Pancreas (tissue), 10 donors: ENCODE measurements at regions not wholly inside any gene's neighbourhood (a gene's known extent, or its start where the extent isn't known, plus 50 kb on each side); places are given as distances from the start of the nearest gene placed in this dataset.

Experiments used
- ATAC-seq, 4 donors: fragments of 200-7000 bp; cut with Tn5 transposase; one replicate each; pipeline versions ENCODE4 v1.8.0 to v1.9.1; 2020; ENCODE audit warnings: mild to moderate bottlenecking in 4 of 4, moderate library complexity in 4 of 4
- DNase-seq, 6 donors: peaks; one replicate each; pipeline ENCODE4 v3.0.0-alpha.2; 2020
- FAIRE-seq: peaks from 2 replicates; lab custom pipeline; 2012; peaks lifted over from hg19 to GRCh38; lab: Jason Lieb, UNC
- H3K27ac ChIP-seq, 4 donors: fragments of 200-600 bp; sonication (generic); 1 replicate in 3 of 4; 2 replicates in 1 of 4; pipeline versions ENCODE4 v1.5.0 to v1.8.0; 2020
- H3K27me3 ChIP-seq, 4 donors: fragments of 200-600 bp; one replicate each; pipeline ENCODE4 v1.8.0; 2021
- H3K36me3 ChIP-seq, 3 donors: fragments of 200-600 bp; sonication (generic) in 1 of 3; one replicate each; pipeline versions ENCODE4 v1.5.0 to v1.8.0; 2020 to 2021
- H3K4me1 ChIP-seq, 3 donors: fragments of 200-600 bp; one replicate each; pipeline ENCODE4 v1.8.0; 2021
- H3K4me3 ChIP-seq, 4 donors: fragments of 200-600 bp; sonication (generic) in 2 of 4; one replicate each; pipeline versions ENCODE4 v1.5.0 to v1.8.0; 2020 to 2021
- H3K9me3 ChIP-seq, 4 donors: fragments of 200-600 bp; one replicate each; pipeline ENCODE4 v1.8.0; 2021
- WGBS, 2 donors: extraction: QIAGEN DNeasy Blood & Tissue Kit; methylation state at CpG; one replicate each; pipeline ENCODE4 v1.1.7; 2013; 5-methylcytosine and 5-hydroxymethylcytosine counted together
- intact Hi-C, 3 donors: fragments of 100-400 bp; cut with DNase I; formaldehyde crosslinking; loops; one replicate each; pipeline versions ENCODE4 v1.11.1 to v1.14.2; 2022
- TF ChIP-seq, protein P1 (sequence below), 4 donors: fragments of 200-600 bp; sonication (generic) in 3 of 4; IDR thresholded peaks; one replicate each; pipeline versions ENCODE4 v1.5.0 to v1.8.0; 2021; ENCODE audit warnings: antibody characterized with exemption in 4 of 4
- donor health status: healthy with polysubstance abuse.
- donor health status: DM: no; HTN: no; CAD: no; lungs with moderate emphysema.
- donor health status: DM: no; HTN: no; CAD: no.
- donor health status: control.
- donor health status: control.
- donor health status: Bipolar disorder and iron deficiency.
- donor health status: DM: yes; HTN: yes; CAD: no.
- donor health status: DM: no; HTN: no; CAD: no.
- donor health status: DM: no; HTN: no; CAD: no.
- donor health status: DM: yes; HTN: yes; CAD: no.

GRCh38 chr1:196094821-196095220, 513.4 kb downstream of the KCNT2 start:
- ATAC-seq (no peak), DNase-seq (no peak), FAIRE-seq (no peak)
- Histone ChIP-seq H3K9me3 (no peaks in the 10 kb centered on the region), H3K36me3 (no peaks in the 10 kb centered on the region), H3K4me3 (no peak overlapping the region), H3K4me1 (no peaks in the 10 kb centered on the region), H3K27me3 (no peaks in the 10 kb centered on the region), H3K27ac (no peak overlapping the region)
- intact Hi-C loops = no loop called here
- TF ChIP-seq, protein P1, sequence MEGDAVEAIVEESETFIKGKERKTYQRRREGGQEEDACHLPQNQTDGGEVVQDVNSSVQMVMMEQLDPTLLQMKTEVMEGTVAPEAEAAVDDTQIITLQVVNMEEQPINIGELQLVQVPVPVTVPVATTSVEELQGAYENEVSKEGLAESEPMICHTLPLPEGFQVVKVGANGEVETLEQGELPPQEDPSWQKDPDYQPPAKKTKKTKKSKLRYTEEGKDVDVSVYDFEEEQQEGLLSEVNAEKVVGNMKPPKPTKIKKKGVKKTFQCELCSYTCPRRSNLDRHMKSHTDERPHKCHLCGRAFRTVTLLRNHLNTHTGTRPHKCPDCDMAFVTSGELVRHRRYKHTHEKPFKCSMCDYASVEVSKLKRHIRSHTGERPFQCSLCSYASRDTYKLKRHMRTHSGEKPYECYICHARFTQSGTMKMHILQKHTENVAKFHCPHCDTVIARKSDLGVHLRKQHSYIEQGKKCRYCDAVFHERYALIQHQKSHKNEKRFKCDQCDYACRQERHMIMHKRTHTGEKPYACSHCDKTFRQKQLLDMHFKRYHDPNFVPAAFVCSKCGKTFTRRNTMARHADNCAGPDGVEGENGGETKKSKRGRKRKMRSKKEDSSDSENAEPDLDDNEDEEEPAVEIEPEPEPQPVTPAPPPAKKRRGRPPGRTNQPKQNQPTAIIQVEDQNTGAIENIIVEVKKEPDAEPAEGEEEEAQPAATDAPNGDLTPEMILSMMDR (IDR thresholded peaks at IDR 0.05) = no peak
- WGBS, 2 donors = 28 to 37% methylated on average over 1 of the region's 1 CpG

GRCh38 chr1:196091397-196092135, 516.7 kb downstream of the KCNT2 start:
- H3K4me3 ChIP-seq = no peak overlapping the region
- DNase-seq = no peak
- 69 to 81% methylated on average over 8 of the region's 8 CpGs for WGBS, 2 donors
- H3K9me3 ChIP-seq = no peaks in the 10 kb centered on the region
- TF ChIP-seq, protein P1 (IDR thresholded peaks at IDR 0.05) = no peak
- no peaks in the 10 kb centered on the region for H3K36me3 ChIP-seq
- H3K4me1 ChIP-seq = no peaks in the 10 kb centered on the region
- ATAC-seq = no peak
- intact Hi-C loops = no loop called here
- no peak for FAIRE-seq
- no peak overlapping the region for H3K27ac ChIP-seq
- H3K27me3 ChIP-seq = no peaks in the 10 kb centered on the region

DNA sequence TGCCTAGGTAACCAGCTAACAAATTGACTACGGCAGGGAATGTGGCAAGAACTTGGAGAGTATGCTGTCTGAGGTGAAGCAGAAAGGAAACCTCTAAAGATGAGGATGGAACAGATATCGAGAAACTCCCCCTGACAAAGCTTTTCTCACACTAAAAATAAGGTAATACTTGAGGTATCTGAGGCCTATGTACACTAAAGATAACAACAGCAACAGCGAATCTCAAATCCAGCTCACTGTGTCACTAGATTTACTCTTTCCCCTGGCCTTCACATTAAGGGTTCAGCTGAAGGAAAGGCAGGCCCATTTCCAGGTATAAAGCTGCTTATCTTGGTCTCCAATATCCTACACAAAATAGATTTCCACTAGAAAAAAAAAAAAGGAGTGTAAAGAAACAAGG, 518.0 kb downstream of the KCNT2 start:
- Histone ChIP-seq H3K27ac (no peak overlapping the region), H3K4me1 (no peaks in the 10 kb centered on the region), H3K36me3 (no peaks in the 10 kb centered on the region), H3K4me3 (no peak overlapping the region), H3K27me3 (no peaks in the 10 kb centered on the region), H3K9me3 (no peaks in the 10 kb centered on the region)
- TF ChIP-seq, protein P1 (IDR thresholded peaks at IDR 0.05) = no peak
- intact Hi-C loops = no loop called here
- DNase-seq (no peak), ATAC-seq (no peak), FAIRE-seq (no peak)
- WGBS, 2 donors = 53 to 58% methylated on average over 3 of the region's 3 CpGs

DNA sequence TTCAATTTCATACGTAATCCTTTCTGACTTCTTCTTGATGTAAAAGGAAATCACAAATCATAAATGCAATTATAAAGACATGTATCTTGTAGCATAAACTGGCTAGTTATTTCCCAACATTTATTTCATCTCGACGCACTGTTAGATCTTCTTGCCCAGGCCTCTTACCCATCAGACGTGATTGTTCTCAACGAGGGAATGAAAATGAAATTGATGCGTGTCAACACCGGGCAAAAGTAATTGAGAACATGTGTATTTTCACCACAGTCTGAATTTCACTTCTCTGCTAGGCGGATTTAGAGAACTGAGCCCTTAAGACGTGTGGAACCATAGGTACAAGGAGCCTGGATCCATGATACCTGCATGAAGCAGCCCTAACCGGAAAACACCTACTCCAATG, 519.7 kb downstream of the KCNT2 start:
- H3K27ac ChIP-seq = no peak overlapping the region
- intact Hi-C loops = no loop called here
- H3K4me1 ChIP-seq = no peaks in the 10 kb centered on the region
- no peaks in the 10 kb centered on the region for H3K36me3 ChIP-seq
- 62 to 74% methylated on average over 10 of the region's 10 CpGs for WGBS, 2 donors
- DNase-seq (no peak), ATAC-seq (no peak), FAIRE-seq (no peak)
- H3K4me3 ChIP-seq = no peak overlapping the region
- TF ChIP-seq, protein P1 (IDR thresholded peaks at IDR 0.05) = no peak
- H3K9me3 ChIP-seq = no peaks in the 10 kb centered on the region
- H3K27me3 ChIP-seq = no peaks in the 10 kb centered on the region

GRCh38 chr1:196078691-196079090, 529.5 kb downstream of the KCNT2 start:
- Histone ChIP-seq H3K27ac (no peak overlapping the region), H3K36me3 (no peaks in the 10 kb centered on the region), H3K9me3 (no peaks in the 10 kb centered on the region), H3K4me3 (no peak overlapping the region), H3K27me3 (no peaks in the 10 kb centered on the region), H3K4me1 (no peaks in the 10 kb centered on the region)
- TF ChIP-seq, protein P1 (IDR thresholded peaks at IDR 0.05) = no peak
- ATAC-seq (no peak), DNase-seq (no peak), FAIRE-seq (no peak)
- 57 to 71% methylated on average over 3 of the region's 3 CpGs for WGBS, 2 donors
- intact Hi-C loops = no loop called here
